ENCODE measurements at regions not wholly inside any gene's neighbourhood (a gene's known extent, or its start where the extent isn't known, plus 50 kb on each side); places are given as distances from the start of the nearest gene placed in this dataset.

DNA sequence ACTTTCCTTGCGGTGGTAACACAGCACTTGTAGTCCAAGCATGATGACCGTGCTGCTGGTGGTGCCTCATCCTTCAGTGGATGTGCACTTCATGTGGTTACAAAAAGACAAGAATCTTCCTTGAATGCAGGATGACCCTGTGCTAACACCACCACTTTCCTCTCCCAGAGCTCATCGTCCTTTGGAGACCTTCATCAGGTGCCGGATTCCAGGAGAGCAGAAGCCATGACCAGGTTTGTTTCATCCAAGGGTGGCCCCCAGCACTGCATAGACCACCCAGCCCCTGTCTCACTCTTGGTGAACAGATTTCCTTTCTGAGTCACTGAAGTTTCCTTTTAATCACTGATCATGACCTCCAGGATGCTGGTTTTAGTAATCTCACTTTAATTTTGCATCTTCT is 101.2 kb upstream of the SYNDIG1 start:
- TF ChIP-seq, protein P1, sequence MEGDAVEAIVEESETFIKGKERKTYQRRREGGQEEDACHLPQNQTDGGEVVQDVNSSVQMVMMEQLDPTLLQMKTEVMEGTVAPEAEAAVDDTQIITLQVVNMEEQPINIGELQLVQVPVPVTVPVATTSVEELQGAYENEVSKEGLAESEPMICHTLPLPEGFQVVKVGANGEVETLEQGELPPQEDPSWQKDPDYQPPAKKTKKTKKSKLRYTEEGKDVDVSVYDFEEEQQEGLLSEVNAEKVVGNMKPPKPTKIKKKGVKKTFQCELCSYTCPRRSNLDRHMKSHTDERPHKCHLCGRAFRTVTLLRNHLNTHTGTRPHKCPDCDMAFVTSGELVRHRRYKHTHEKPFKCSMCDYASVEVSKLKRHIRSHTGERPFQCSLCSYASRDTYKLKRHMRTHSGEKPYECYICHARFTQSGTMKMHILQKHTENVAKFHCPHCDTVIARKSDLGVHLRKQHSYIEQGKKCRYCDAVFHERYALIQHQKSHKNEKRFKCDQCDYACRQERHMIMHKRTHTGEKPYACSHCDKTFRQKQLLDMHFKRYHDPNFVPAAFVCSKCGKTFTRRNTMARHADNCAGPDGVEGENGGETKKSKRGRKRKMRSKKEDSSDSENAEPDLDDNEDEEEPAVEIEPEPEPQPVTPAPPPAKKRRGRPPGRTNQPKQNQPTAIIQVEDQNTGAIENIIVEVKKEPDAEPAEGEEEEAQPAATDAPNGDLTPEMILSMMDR (IDR thresholded peaks at IDR 0.05): no peak
- TF ChIP-seq EP300 (IDR thresholded peaks at IDR 0.05) (no peak), POLR2A (IDR thresholded peaks at IDR 0.05) (no peak)
